SK-N-SH treated with all-trans-retinoic acid at 6 μM for 48 hours (cell line): ENCODE measurements at regions not wholly inside any gene's neighbourhood (a gene's known extent, or its start where the extent isn't known, plus 50 kb on each side); places are given as distances from the start of the nearest gene placed in this dataset.

Experiments used
- ATAC-seq: fragments of 200-7000 bp; cut with Tn5 transposase; 3 replicates; pipeline ENCODE4 v1.9.1; 2020; ENCODE audit warnings: mild to moderate bottlenecking, moderate library complexity
- ARNTL ChIP-seq: fragments of 450-650 bp; formaldehyde crosslinking; IDR thresholded peaks from 2 replicates; pipeline ENCODE4 v1.5.0; 2020; ENCODE audit warnings: low read depth, mild to moderate bottlenecking, moderate library complexity, borderline replicate concordance
- CSDC2 ChIP-seq: fragments of 250-450 bp; sonication (Bioruptor Pico); IDR thresholded peaks from 2 replicates; pipeline ENCODE4 v1.5.0; 2020; ENCODE audit warnings: mild to moderate bottlenecking, moderate library complexity
- GLIS3 ChIP-seq: fragments of 250-450 bp; sonication (Bioruptor Pico); IDR thresholded peaks from 2 replicates; pipeline ENCODE4 v1.5.0; 2020; ENCODE audit warnings: mild to moderate bottlenecking, moderate library complexity
- ISL1 ChIP-seq: fragments of 250-450 bp; sonication (Bioruptor Pico); IDR thresholded peaks from 2 replicates; pipeline ENCODE4 v2.1.2; 2022; ENCODE audit warnings: mild to moderate bottlenecking, moderate library complexity
- OSR1 ChIP-seq: fragments of 250-450 bp; sonication (Bioruptor Pico); IDR thresholded peaks from 2 replicates; pipeline ENCODE4 v1.8.0; 2022; ENCODE audit warnings: moderate library complexity, mild to moderate bottlenecking, inconsistent platforms
- PPARA ChIP-seq: fragments of 250-450 bp; sonication (Bioruptor Pico); IDR thresholded peaks from 2 replicates; pipeline ENCODE4 v1.5.0; 2020; ENCODE audit warnings: mild to moderate bottlenecking, borderline replicate concordance
- RARB ChIP-seq: fragments of 250-450 bp; sonication (Bioruptor Pico); IDR thresholded peaks from 2 replicates; pipeline ENCODE4 v1.8.0; 2021; ENCODE audit warnings: mild to moderate bottlenecking, moderate library complexity
- SNAI2 ChIP-seq: fragments of 250-450 bp; sonication (Bioruptor Pico); IDR thresholded peaks from 2 replicates; pipeline ENCODE4 v1.5.0; 2020; ENCODE audit warnings: mild to moderate bottlenecking, moderate library complexity
- TCF4 ChIP-seq: fragments of 250-450 bp; sonication (Bioruptor Pico); IDR thresholded peaks from 2 replicates; pipeline ENCODE4 v1.8.0; 2021; ENCODE audit warnings: mild to moderate bottlenecking, moderate library complexity, borderline replicate concordance
- TOX ChIP-seq: fragments of 250-450 bp; sonication (Bioruptor Pico); IDR thresholded peaks from 2 replicates; pipeline ENCODE4 v1.8.0; 2021; ENCODE audit warnings: mild to moderate bottlenecking, moderate library complexity, borderline replicate concordance
- ZC3H10 ChIP-seq: fragments of 250-450 bp; sonication (Bioruptor Pico); IDR thresholded peaks from 2 replicates; pipeline ENCODE4 v1.5.1; 2021; ENCODE audit warnings: mild to moderate bottlenecking, moderate library complexity
- ZFP3 ChIP-seq: fragments of 250-450 bp; sonication (Bioruptor Pico); IDR thresholded peaks from 2 replicates; pipeline ENCODE4 v1.5.0; 2020; ENCODE audit warnings: mild to moderate bottlenecking, moderate library complexity
- ZFP30 ChIP-seq: fragments of 450-650 bp; formaldehyde crosslinking; IDR thresholded peaks from 2 replicates; pipeline ENCODE4 v1.5.0; 2022; ENCODE audit warnings: mild to moderate bottlenecking, moderate library complexity
- ZNF565 ChIP-seq: fragments of 450-650 bp; formaldehyde crosslinking; conservative IDR thresholded peaks from 2 replicates; pipeline ENCODE4 v1.5.0; 2020; ENCODE audit warnings: low read depth, mild to moderate bottlenecking, moderate library complexity
- ZNF70 ChIP-seq: fragments of 450-650 bp; formaldehyde crosslinking; IDR thresholded peaks from 2 replicates; pipeline ENCODE4 v1.5.0; 2020; ENCODE audit warnings: mild to moderate bottlenecking, moderate library complexity
- ZNF8 ChIP-seq: fragments of 450-650 bp; formaldehyde crosslinking; IDR thresholded peaks from 2 replicates; pipeline ENCODE4 v1.5.0; 2020; ENCODE audit warnings: mild to moderate bottlenecking, moderate library complexity
- TF ChIP-seq, protein P1 (sequence below): fragments of 250-450 bp; sonication (Bioruptor Pico); IDR thresholded peaks from 2 replicates; pipeline ENCODE4 v1.8.0; 2020; ENCODE audit warnings: mild to moderate bottlenecking, moderate library complexity, borderline replicate concordance
- TF ChIP-seq, protein P2 (sequence below): fragments of 250-450 bp; sonication (Bioruptor Pico); IDR thresholded peaks from 2 replicates; pipeline ENCODE4 v1.5.1; 2020; ENCODE audit warnings: low read depth, mild to moderate bottlenecking, moderate library complexity
- TF ChIP-seq, protein P3 (sequence below): fragments of 250-450 bp; sonication (Bioruptor Pico); IDR thresholded peaks from 2 replicates; pipeline ENCODE4 v1.8.0; 2021; ENCODE audit warnings: low read depth, mild to moderate bottlenecking, moderate library complexity, borderline replicate concordance
- TF ChIP-seq, protein P4 (sequence below): fragments of 250-450 bp; sonication (Bioruptor Pico); IDR thresholded peaks from 2 replicates; pipeline ENCODE4 v1.5.1; 2021; ENCODE audit warnings: mild to moderate bottlenecking, moderate library complexity
- TF ChIP-seq, protein P5 (sequence below): fragments of 250-450 bp; sonication (Bioruptor Pico); IDR thresholded peaks from 2 replicates; pipeline ENCODE4 v1.5.0; 2020; ENCODE audit warnings: mild to moderate bottlenecking, moderate library complexity

DNA sequence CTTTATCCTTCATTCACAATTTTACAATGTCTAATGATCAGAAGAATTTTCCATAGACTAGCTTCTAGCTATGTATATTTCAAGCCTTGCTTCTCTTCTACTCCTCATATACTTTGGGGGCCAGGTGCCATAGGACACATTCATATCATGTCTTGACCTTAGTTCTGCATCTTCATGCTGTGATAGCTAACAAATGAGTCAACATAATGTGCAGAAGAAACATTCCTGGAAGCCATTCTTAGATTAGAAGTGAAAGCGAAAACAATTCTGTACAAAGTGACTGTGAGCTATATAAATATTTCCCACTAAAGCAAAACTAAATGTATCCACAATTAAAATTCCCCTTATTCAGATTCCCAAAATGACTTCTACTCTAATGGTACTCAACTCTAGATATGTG is 320.2 kb upstream of the NREP start:
- no peak for TF ChIP-seq CSDC2 (CRISPR knock-in tag)
- TF ChIP-seq, protein P1, sequence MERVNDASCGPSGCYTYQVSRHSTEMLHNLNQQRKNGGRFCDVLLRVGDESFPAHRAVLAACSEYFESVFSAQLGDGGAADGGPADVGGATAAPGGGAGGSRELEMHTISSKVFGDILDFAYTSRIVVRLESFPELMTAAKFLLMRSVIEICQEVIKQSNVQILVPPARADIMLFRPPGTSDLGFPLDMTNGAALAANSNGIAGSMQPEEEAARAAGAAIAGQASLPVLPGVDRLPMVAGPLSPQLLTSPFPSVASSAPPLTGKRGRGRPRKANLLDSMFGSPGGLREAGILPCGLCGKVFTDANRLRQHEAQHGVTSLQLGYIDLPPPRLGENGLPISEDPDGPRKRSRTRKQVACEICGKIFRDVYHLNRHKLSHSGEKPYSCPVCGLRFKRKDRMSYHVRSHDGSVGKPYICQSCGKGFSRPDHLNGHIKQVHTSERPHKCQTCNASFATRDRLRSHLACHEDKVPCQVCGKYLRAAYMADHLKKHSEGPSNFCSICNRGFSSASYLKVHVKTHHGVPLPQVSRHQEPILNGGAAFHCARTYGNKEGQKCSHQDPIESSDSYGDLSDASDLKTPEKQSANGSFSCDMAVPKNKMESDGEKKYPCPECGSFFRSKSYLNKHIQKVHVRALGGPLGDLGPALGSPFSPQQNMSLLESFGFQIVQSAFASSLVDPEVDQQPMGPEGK (CRISPR knock-in tag), result no peak
- TF ChIP-seq OSR1 (CRISPR knock-in tag), result no peak
- TF ChIP-seq, protein P2, sequence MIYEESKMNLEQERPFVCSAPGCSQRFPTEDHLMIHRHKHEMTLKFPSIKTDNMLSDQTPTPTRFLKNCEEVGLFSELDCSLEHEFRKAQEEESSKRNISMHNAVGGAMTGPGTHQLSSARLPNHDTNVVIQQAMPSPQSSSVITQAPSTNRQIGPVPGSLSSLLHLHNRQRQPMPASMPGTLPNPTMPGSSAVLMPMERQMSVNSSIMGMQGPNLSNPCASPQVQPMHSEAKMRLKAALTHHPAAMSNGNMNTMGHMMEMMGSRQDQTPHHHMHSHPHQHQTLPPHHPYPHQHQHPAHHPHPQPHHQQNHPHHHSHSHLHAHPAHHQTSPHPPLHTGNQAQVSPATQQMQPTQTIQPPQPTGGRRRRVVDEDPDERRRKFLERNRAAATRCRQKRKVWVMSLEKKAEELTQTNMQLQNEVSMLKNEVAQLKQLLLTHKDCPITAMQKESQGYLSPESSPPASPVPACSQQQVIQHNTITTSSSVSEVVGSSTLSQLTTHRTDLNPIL (CRISPR knock-in tag), result no peak
- no peak for TF ChIP-seq TOX (CRISPR knock-in tag)
- no peak for TF ChIP-seq ISL1
- TF ChIP-seq ZNF8 (CRISPR knock-in tag), result no peak
- no peak for TF ChIP-seq RARB (CRISPR knock-in tag)
- no peak for TF ChIP-seq ARNTL (CRISPR knock-in tag)
- TF ChIP-seq, protein P3, sequence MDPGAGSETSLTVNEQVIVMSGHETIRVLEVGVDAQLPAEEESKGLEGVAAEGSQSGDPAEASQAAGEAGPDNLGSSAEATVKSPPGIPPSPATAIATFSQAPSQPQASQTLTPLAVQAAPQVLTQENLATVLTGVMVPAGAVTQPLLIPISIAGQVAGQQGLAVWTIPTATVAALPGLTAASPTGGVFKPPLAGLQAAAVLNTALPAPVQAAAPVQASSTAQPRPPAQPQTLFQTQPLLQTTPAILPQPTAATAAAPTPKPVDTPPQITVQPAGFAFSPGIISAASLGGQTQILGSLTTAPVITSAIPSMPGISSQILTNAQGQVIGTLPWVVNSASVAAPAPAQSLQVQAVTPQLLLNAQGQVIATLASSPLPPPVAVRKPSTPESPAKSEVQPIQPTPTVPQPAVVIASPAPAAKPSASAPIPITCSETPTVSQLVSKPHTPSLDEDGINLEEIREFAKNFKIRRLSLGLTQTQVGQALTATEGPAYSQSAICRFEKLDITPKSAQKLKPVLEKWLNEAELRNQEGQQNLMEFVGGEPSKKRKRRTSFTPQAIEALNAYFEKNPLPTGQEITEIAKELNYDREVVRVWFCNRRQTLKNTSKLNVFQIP (CRISPR knock-in tag), result no peak
- no peak for TF ChIP-seq ZC3H10 (CRISPR knock-in tag)
- no peak for TF ChIP-seq TCF4 (CRISPR knock-in tag)
- TF ChIP-seq PPARA (CRISPR knock-in tag), result no peak
- TF ChIP-seq, protein P4, sequence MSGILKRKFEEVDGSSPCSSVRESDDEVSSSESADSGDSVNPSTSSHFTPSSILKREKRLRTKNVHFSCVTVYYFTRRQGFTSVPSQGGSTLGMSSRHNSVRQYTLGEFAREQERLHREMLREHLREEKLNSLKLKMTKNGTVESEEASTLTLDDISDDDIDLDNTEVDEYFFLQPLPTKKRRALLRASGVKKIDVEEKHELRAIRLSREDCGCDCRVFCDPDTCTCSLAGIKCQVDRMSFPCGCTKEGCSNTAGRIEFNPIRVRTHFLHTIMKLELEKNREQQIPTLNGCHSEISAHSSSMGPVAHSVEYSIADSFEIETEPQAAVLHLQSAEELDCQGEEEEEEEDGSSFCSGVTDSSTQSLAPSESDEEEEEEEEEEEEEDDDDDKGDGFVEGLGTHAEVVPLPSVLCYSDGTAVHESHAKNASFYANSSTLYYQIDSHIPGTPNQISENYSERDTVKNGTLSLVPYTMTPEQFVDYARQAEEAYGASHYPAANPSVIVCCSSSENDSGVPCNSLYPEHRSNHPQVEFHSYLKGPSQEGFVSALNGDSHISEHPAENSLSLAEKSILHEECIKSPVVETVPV, result no peak
- no peak for TF ChIP-seq SNAI2 (CRISPR knock-in tag)
- no peak for TF ChIP-seq ZNF70 (CRISPR knock-in tag)
- no peak for TF ChIP-seq ZFP3
- no peak for TF ChIP-seq GLIS3 (CRISPR knock-in tag)
- ATAC-seq, result no peak

DNA sequence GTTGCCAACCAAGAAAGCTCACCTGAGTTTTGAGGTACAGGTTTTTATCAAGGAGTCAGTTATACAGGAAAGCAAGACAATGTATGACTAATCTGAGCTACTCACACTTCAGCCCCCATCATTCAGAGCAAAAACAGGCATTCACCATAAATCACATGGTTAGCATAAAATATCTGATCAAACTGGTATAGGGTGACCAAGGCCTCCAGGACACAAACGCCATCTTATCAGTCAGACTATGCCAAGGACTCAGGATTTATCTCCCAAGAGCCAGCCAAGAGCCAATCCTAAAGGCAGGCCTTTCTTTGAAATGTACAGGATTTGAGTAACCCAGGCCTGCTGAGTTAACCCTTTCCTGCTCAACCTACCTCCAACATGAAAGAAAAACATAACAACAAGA is 313.0 kb upstream of the NREP start:
- ATAC-seq, result no peak

More for the DNA sequence above, 313.0 kb upstream of the NREP start:
- TF ChIP-seq ZNF565 (CRISPR knock-in tag) (no peak), ARNTL (CRISPR knock-in tag) (no peak), ZC3H10 (CRISPR knock-in tag) (no peak), TCF4 (CRISPR knock-in tag) (no peak), ISL1 (no peak), OSR1 (CRISPR knock-in tag) (no peak), CSDC2 (CRISPR knock-in tag) (no peak), PPARA (CRISPR knock-in tag) (no peak), ZFP30 (CRISPR knock-in tag) (no peak), ZNF70 (CRISPR knock-in tag) (no peak), TOX (CRISPR knock-in tag) (no peak), ZNF8 (CRISPR knock-in tag) (no peak), GLIS3 (CRISPR knock-in tag) (no peak)
- TF ChIP-seq, protein P5, sequence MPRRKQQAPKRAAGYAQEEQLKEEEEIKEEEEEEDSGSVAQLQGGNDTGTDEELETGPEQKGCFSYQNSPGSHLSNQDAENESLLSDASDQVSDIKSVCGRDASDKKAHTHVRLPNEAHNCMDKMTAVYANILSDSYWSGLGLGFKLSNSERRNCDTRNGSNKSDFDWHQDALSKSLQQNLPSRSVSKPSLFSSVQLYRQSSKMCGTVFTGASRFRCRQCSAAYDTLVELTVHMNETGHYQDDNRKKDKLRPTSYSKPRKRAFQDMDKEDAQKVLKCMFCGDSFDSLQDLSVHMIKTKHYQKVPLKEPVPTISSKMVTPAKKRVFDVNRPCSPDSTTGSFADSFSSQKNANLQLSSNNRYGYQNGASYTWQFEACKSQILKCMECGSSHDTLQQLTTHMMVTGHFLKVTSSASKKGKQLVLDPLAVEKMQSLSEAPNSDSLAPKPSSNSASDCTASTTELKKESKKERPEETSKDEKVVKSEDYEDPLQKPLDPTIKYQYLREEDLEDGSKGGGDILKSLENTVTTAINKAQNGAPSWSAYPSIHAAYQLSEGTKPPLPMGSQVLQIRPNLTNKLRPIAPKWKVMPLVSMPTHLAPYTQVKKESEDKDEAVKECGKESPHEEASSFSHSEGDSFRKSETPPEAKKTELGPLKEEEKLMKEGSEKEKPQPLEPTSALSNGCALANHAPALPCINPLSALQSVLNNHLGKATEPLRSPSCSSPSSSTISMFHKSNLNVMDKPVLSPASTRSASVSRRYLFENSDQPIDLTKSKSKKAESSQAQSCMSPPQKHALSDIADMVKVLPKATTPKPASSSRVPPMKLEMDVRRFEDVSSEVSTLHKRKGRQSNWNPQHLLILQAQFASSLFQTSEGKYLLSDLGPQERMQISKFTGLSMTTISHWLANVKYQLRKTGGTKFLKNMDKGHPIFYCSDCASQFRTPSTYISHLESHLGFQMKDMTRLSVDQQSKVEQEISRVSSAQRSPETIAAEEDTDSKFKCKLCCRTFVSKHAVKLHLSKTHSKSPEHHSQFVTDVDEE (CRISPR knock-in tag), result no peak
- TF ChIP-seq, protein P2 (CRISPR knock-in tag), result no peak
- TF ChIP-seq, protein P4, result no peak
- TF ChIP-seq, protein P1 (CRISPR knock-in tag), result no peak
